SK-N-SH (cell line): ENCODE measurements at regions not wholly inside any gene's neighbourhood (a gene's known extent, or its start where the extent isn't known, plus 50 kb on each side); places are given as distances from the start of the nearest gene placed in this dataset.

Experiments
- CTCF ChIP-seq: fragments of 200-600 bp; sonication (generic); IDR thresholded peaks from 2 replicates; pipeline ENCODE4 v1.6.1; 2017; ENCODE audit warnings: antibody characterized with exemption, mild to moderate bottlenecking, moderate library complexity
- EP300 ChIP-seq, 2 experiments: IDR thresholded peaks; 2 replicates each; pipeline versions ENCODE4 v1.4.0 to v1.6.1; 2012; ENCODE audit warnings: borderline replicate concordance in 1 of 2, low read depth in 1 of 2, low read length in 1 of 2
- EZH2phosphoT487 ChIP-seq: fragments of 200-600 bp; sonication (generic); IDR thresholded peaks from 2 replicates; pipeline ENCODE4 v1.6.1; 2017; ENCODE audit warnings: low read depth, mixed run types, mild to moderate bottlenecking, antibody characterized with exemption, moderate library complexity, borderline replicate concordance
- PBX3 ChIP-seq: IDR thresholded peaks from 2 replicates; pipeline ENCODE4; 2012
- REST ChIP-seq: IDR thresholded peaks from 2 replicates; pipeline ENCODE4 v1.6.1; 2012; ENCODE audit warnings: mild to moderate bottlenecking, low read depth, low read length, moderate library complexity
- SIN3A ChIP-seq: IDR thresholded peaks from 2 replicates; pipeline ENCODE4 v1.6.1; 2012; ENCODE audit warnings: low read depth, mild to moderate bottlenecking, low read length, moderate library complexity, borderline replicate concordance
- TEAD4 ChIP-seq: IDR thresholded peaks from 2 replicates; pipeline ENCODE4 v1.4.0; 2012; ENCODE audit warnings: mild to moderate bottlenecking, borderline replicate concordance; ENCODE audit not compliant: insufficient read depth
- TF ChIP-seq, protein P1 (sequence below): fragments of 150-350 bp; IDR thresholded peaks from 2 replicates; pipeline ENCODE4 v1.6.1; 2017; ENCODE audit warnings: antibody characterized with exemption, low read length, low read depth, borderline replicate concordance
- TF ChIP-seq, protein P2 (sequence below): IDR thresholded peaks from 2 replicates; pipeline ENCODE4 v1.4.0; 2012; ENCODE audit warnings: low read depth, borderline replicate concordance

DNA sequence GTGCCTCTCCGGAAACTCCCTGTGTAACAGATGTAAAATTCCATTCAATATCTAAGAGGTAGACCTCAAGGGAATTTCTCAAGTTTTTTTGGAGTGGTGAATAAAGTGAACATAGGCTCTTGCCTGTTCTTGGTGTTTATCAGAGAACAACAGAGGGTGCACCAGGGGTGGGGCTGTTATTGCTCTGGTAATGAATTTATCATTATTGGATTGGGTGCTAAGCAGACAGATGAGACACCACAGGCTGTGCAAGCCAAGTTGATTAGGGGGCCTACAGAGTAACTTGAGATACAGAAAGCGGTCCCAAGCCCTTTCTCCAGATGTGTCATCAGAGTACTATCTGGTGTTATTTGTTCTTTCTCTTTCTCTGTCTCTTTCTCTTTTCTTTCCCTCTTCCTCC, 286.3 kb downstream of the OSR1 start:
- TF ChIP-seq, protein P1, sequence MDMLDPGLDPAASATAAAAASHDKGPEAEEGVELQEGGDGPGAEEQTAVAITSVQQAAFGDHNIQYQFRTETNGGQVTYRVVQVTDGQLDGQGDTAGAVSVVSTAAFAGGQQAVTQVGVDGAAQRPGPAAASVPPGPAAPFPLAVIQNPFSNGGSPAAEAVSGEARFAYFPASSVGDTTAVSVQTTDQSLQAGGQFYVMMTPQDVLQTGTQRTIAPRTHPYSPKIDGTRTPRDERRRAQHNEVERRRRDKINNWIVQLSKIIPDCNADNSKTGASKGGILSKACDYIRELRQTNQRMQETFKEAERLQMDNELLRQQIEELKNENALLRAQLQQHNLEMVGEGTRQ, result no peak
- TF ChIP-seq CTCF (no peak), SIN3A (no peak), TEAD4 (no peak), PBX3 (no peak), REST (no peak), EZH2phosphoT487 (no peak), EP300 (IDR thresholded peaks at IDR 0.05; ENCODE audit: borderline replicate concordance in 1 of 2, low read depth in 1 of 2, low read length in 1 of 2) (no peak)
- TF ChIP-seq, protein P2, sequence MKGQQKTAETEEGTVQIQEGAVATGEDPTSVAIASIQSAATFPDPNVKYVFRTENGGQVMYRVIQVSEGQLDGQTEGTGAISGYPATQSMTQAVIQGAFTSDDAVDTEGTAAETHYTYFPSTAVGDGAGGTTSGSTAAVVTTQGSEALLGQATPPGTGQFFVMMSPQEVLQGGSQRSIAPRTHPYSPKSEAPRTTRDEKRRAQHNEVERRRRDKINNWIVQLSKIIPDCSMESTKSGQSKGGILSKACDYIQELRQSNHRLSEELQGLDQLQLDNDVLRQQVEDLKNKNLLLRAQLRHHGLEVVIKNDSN, result no peak
